HG02970 (cell line): ENCODE measurements at regions not wholly inside any gene's neighbourhood (a gene's known extent, or its start where the extent isn't known, plus 50 kb on each side); places are given as distances from the start of the nearest gene placed in this dataset.

Experiments
- ATAC-seq: cut with Tn5 transposase; IDR thresholded peaks from one replicate; pipeline ENCODE4 v1.9.1; 2021; ENCODE audit warnings: mild to moderate bottlenecking, moderate library complexity, moderate number of reproducible peaks; ENCODE audit not compliant: unreplicated experiment, low FRiP score

DNA sequence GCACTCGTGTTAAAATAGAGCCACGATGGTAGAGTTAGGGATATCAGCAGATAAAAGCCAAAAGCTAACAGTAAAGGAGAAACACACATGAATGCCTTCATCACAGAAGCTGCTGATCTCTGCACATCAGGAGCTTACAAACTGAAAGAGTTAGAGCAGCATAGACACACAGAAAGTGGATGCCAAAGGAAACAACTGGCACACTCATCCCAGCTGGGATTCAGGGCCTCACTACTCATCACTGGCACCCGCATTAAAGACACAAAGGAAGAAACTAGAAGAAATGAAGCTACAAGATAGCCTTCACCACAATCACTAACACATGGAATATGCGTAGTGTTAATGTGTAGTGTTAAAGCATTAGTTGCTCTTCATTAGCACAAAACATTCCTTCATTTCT is 156.4 kb upstream of the TBL1X start:
- ATAC-seq: no peak

GRCh38 chrX:9310616-9311015 is 154.2 kb upstream of the TBL1X start:
- ATAC-seq: no peak

GRCh38 chrX:9311421-9312160 is 153.3 kb upstream of the TBL1X start:
- ATAC-seq: no peak

GRCh38 chrX:9312922-9313867 is 151.7 kb upstream of the TBL1X start:
- no peak for ATAC-seq

DNA sequence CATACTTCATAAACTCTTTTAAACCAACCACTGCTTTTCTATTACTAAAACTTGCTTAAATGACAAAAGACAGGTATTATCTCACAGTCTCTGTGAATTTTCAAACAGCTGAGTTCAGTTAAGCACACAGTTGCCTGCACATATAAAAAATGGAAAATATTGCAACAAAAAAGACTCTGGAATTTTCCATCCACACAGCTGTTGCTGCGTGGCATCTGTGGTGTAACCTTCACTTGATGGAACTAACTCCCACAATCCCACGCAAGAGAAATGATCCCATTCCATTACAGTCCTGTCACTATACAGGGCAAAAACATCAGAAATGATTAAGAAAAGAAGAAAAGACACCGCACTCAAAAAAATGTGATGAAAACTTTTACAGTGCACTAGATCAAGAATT is 149.8 kb upstream of the TBL1X start:
- ATAC-seq: no peak

DNA sequence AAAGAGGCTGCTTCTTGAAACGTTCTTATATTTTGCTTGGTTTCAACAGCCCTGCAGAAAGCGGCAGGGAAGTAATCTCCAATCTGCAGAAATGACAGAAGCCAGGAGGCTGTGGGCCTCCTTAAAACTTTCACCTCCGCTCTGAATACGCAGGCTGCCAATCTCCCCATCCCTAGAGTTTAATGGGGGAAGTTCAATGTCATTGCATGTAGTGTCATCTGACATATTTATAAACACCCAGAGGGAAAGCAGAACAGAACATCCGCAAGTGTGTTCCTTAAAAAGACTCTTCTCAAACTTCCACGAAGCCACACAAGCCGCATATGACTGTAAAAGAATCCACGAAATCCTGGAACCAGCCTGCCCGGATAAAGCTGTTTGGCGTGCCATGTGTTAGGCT is 148.8 kb upstream of the TBL1X start:
- no peak for ATAC-seq

GRCh38 chrX:9317176-9317575 is 147.7 kb upstream of the TBL1X start:
- ATAC-seq: no peak

DNA sequence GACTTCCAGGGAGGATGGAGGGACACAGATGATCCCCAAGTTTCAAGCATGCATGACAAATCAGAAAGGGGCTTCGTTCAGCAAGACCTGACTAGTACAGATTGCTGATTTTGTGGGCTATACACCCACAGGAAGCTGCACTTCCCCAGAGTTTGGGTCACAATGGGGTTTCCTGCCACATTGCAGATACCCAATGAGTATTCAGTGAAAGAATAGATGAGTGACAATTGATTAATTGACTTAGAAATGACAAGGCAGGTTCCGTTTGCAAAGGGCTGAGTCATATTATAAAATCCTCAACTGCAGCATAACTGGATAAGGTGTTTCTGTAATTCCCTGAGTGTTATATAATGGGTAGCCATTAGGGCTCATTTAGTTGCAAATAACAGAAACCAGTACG is 146.6 kb upstream of the TBL1X start:
- ATAC-seq: no peak

- no peak for ATAC-seq
These were observed 146.1 kb upstream of the TBL1X start for GRCh38 chrX:9318766-9319165.

DNA sequence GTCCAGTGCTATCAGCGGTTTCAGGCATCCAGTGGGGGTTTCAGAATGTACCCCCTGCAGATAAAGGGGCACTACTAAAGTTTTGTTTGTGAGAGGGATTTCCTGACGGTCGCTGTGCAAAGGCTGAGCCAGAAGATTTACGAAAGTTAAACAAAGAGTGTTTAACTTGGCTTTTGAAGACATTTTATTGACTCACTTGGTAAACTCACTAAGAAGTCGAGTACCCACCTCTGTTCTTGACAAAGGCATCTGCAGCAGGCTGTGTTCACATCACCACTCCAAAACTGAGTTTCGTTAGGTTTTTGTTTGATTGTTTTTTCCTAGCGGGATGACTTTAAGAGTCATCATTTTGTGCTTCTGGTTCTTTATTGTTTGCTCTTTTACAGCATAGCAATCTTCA is 143.9 kb upstream of the TBL1X start:
- no peak for ATAC-seq

- no peak for ATAC-seq
These were observed 140.2 kb upstream of the TBL1X start for GRCh38 chrX:9324676-9325075.

GRCh38 chrX:9326369-9326768 is 138.5 kb upstream of the TBL1X start:
- ATAC-seq: no peak

- no peak for ATAC-seq
These were observed 137.6 kb upstream of the TBL1X start for GRCh38 chrX:9327086-9327746.

DNA sequence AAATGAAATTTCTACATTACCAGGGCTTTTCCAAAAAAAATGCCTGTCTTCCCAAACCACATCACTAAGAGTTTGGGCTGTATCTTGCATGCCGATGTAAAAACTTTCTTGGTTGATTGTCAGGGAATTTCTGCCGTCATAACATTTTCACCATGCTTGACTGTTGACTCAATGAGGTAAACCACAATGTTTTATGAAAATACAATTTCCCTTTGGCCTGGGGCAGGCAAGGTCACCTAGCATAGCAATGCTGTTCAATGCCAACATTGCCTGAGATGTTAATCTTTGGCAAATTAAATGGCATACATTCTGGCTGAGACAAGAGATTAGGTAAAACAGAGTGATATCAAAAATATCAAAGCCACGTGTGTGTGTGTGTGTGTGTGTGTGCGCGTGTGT is 137.1 kb upstream of the TBL1X start:
- no peak for ATAC-seq

DNA sequence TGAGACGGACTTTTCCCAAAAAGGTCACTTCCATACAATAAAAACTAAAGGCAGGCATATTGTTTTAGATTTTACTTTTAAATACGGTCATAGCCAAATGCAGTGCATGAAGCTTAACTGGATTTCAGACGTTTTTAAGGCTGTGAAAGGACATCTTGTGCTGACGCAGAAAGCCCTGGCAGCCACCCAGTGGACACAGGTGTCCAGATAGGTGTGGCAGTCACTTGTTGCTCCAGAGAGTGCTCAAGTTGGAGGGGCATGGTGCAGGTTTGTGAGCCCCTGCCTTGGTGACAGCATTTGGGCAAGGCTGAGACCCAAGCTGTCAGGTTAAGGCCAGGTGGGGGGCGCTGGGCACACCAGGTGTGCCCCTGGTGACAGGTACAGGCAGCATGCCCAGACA is 135.8 kb upstream of the TBL1X start:
- no peak for ATAC-seq

- ATAC-seq: no peak
These were observed 134.4 kb upstream of the TBL1X start for GRCh38 chrX:9330249-9330982.

DNA sequence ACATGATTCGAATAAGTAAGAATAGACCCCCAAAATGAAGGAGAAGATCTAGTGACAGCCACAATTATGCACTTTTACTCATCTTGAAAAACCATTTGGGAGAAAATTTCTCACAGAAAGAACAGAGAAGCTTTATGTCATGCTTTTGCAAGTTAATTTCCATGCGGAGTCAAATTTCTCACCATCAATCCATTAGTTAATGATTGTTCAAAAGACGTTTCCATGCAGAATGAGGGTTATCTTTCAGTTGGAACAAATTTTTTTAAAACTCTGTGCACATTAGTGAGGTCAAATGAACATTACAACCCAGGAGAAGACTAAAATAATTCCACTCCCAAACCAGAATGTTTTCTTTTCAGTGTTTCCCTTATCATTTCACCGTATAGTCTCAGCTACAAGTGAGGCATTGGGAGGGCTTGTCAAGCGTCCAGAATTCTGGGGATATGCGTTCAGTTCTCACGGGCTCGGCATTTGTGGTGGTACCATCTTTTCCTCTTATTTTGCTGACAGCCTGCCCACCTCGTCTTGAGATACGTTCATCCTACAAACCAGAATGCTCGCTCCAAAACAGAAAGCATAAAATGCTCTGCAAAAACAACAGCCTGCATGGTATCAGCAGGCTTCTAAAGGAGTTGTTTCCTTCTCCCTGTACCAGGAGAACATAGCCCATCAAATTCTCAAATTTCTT is 130.8 kb upstream of the TBL1X start:
- no peak for ATAC-seq

- no peak for ATAC-seq
These were observed 129.6 kb upstream of the TBL1X start for GRCh38 chrX:9335251-9335650.

DNA sequence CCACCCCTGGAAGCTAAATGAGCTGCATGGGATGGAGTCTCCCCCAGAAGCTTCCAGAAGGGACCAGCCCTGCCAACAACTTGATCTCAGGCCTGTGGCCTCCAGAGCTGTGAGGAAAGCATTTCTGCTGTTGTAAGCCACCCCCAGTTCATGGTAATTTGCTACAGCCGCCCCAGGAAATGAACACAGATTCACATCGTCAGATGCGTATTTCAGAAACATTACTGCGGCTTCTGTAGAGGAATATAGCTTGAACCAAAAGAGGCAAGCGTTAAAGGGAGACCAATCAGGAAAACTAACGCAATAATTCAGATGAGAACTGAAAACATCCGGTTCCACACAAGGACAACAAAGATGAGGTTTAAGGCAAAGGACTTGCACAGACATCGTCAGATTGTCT is 128.4 kb upstream of the TBL1X start:
- no peak for ATAC-seq

DNA sequence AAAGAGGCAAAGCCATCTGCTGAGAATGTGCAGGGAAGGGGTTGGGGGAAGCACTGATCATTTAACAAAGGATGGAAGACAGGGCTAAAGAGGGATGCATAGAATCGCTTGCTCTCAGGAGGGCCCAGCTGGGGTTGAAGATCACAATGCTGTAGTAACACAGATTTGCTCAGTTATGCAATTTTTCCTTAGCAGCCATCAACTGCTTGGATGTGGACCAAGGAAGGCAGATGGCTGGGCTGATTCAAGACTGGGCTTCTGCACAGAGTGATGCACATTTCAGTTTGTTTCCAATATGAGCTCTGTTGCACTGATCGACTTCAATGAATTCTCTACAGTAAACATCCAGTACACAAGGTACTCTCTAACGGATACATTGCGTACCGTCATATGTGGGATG is 127.8 kb upstream of the TBL1X start:
- no peak for ATAC-seq
